ENCODE measurements at regions not wholly inside any gene's neighbourhood (a gene's known extent, or its start where the extent isn't known, plus 50 kb on each side); places are given as distances from the start of the nearest gene placed in this dataset.

- in situ Hi-C loops (cut with HindIII; ENCODE audit: low pct_ligation_motif_present, low sequenced_read_pairs), result no loop called here
- no peaks in the 10 kb centered on the region for H3K27me3 ChIP-seq (replicated peaks)
Measured at GRCh38 chr5:26543987-26544386, 494.4 kb downstream of the CDH9 start.

DNA sequence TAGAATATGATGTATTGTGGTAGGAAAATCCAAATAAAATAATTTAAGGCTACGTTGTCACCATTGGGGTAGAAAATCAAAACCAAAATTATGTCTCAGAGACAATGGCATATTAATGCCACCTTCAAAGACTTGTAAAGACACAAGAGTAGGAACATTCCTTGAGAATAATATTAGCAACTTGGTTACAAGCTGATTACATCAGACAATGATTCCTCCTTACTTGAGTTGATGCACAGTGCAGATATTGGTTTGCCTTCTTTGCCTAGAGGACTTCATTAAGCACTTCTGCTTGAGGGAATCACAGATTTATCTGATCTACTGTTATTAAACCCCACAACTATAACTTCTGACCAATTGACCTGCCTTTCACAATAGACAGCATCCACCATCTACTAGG is 500.2 kb downstream of the CDH9 start:
- no peak overlapping the region for H3K27ac ChIP-seq
- no peak for DNase-seq
- H3K36me3 ChIP-seq (replicated peaks), result no peaks in the 10 kb centered on the region
- no peaks in the 10 kb centered on the region for H3K27me3 ChIP-seq (replicated peaks)
- no peak for TF ChIP-seq CTCF (IDR thresholded peaks at IDR 0.05; ENCODE audit: low read depth, low read length, missing control alignments)
- no peak overlapping the region for H3K4me3 ChIP-seq (ENCODE audit: low read depth, low read length)
- in situ Hi-C loops (cut with HindIII; ENCODE audit: low pct_ligation_motif_present, low sequenced_read_pairs), result no loop called here

More at GRCh38 chr5:26543987-26544386, 494.4 kb downstream of the CDH9 start:
- Histone ChIP-seq H3K36me3 (replicated peaks) (no peaks in the 10 kb centered on the region), H3K27ac (no peak overlapping the region), H3K4me3 (ENCODE audit: low read depth, low read length) (no peak overlapping the region)
- TF ChIP-seq CTCF (IDR thresholded peaks at IDR 0.05; ENCODE audit: low read depth, low read length, missing control alignments), result no peak
- DNase-seq, result no peak

GRCh38 chr5:26535215-26535614 is 503.2 kb downstream of the CDH9 start:
- Histone ChIP-seq H3K36me3 (replicated peaks) (no peaks in the 10 kb centered on the region), H3K27ac (no peak overlapping the region), H3K4me3 (ENCODE audit: low read depth, low read length) (no peak overlapping the region), H3K27me3 (replicated peaks) (no peaks in the 10 kb centered on the region)
- TF ChIP-seq CTCF (IDR thresholded peaks at IDR 0.05; ENCODE audit: low read depth, low read length, missing control alignments), result no peak
- DNase-seq, result no peak
- in situ Hi-C loops (cut with HindIII; ENCODE audit: low pct_ligation_motif_present, low sequenced_read_pairs), result no loop called here

- no peak for TF ChIP-seq CTCF (IDR thresholded peaks at IDR 0.05; ENCODE audit: low read depth, low read length, missing control alignments)
- H3K36me3 ChIP-seq (replicated peaks), result no peaks in the 10 kb centered on the region
- DNase-seq, result no peak
- in situ Hi-C loops (cut with HindIII; ENCODE audit: low pct_ligation_motif_present, low sequenced_read_pairs), result no loop called here
- H3K4me3 ChIP-seq (ENCODE audit: low read depth, low read length), result no peak overlapping the region
- no peaks in the 10 kb centered on the region for H3K27me3 ChIP-seq (replicated peaks)
- no peak overlapping the region for H3K27ac ChIP-seq
Measured at GRCh38 chr5:26530305-26530704, 508.1 kb downstream of the CDH9 start.

GRCh38 chr5:26519245-26519644 is 519.1 kb downstream of the CDH9 start:
- TF ChIP-seq CTCF (IDR thresholded peaks at IDR 0.05; ENCODE audit: low read depth, low read length, missing control alignments), result no peak
- no peak overlapping the region for H3K4me3 ChIP-seq (ENCODE audit: low read depth, low read length)
- H3K27ac ChIP-seq, result no peak overlapping the region
- no peaks in the 10 kb centered on the region for H3K27me3 ChIP-seq (replicated peaks)
- no peaks in the 10 kb centered on the region for H3K36me3 ChIP-seq (replicated peaks)
- in situ Hi-C loops (cut with HindIII; ENCODE audit: low pct_ligation_motif_present, low sequenced_read_pairs), result no loop called here
- DNase-seq, result no peak

- Histone ChIP-seq H3K27me3 (replicated peaks) (no peaks in the 10 kb centered on the region), H3K4me3 (ENCODE audit: low read depth, low read length) (no peak overlapping the region), H3K27ac (no peak overlapping the region), H3K36me3 (replicated peaks) (no peaks in the 10 kb centered on the region)
- no peak for DNase-seq
- in situ Hi-C loops (cut with HindIII; ENCODE audit: low pct_ligation_motif_present, low sequenced_read_pairs), result no loop called here
- no peak for TF ChIP-seq CTCF (IDR thresholded peaks at IDR 0.05; ENCODE audit: low read depth, low read length, missing control alignments)
Measured at GRCh38 chr5:26518065-26518464, 520.3 kb downstream of the CDH9 start.

Data from brain microvascular endothelial cell (primary cell).